ENCODE measurements at regions not wholly inside any gene's neighbourhood (a gene's known extent, or its start where the extent isn't known, plus 50 kb on each side); places are given as distances from the start of the nearest gene placed in this dataset.

GRCh38 chr7:68014031-68014736, 1017.6 kb downstream of the TYW1 start:
- 0 out of 2 replicates have a peak overlapping the region, but pooled peaks have one; percentile 50 for H2BK12ac ChIP-seq (ENCODE audit: low read depth, low read length)
- no peaks in the 10 kb centered on the region for H3K36me3 ChIP-seq (ENCODE audit: control insufficient read depth in 2 of 4, insufficient read depth in 4 of 4, low read length in 3 of 4)
- no peak overlapping the region for H3K4ac ChIP-seq (replicated peaks; ENCODE audit: insufficient read length, low read depth, low read length)
- H2BK15ac ChIP-seq (ENCODE audit: low read length): no peak overlapping the region
- H3K9ac ChIP-seq (replicated peaks in 1 of 4; ENCODE audit: extremely low read depth in 1 of 4, low read depth in 3 of 4, low read length in 3 of 4): no peak overlapping the region
- TF ChIP-seq SAP30 (IDR thresholded peaks at IDR 0.05; ENCODE audit: insufficient read depth, insufficient replicate concordance, low read length) (no peak), RAD21 (IDR thresholded peaks at IDR 0.05 in 1 of 2, conservative IDR thresholded peaks at IDR 0.05 in 1 of 2; ENCODE audit: low read depth in 2 of 2, low read length in 2 of 2) (no peak), CTBP2 (IDR thresholded peaks at IDR 0.05; ENCODE audit: borderline replicate concordance, insufficient read depth, insufficient read length, low read length) (no peak), CEBPB (IDR thresholded peaks at IDR 0.05; ENCODE audit: low read depth, low read length) (0 out of 2 replicates have a peak, but pooled peaks have one; percentile 15)
- ChIA-PET POLR2A (ENCODE audit: partially characterized antibody) (no interaction called here), CTCF (ENCODE audit: partially characterized antibody) (interaction anchor here (1.4 kb wide), 1 partner anchor 48 kb away, joined by 4 read pairs; no protein-coding TSS in a partner anchor)
- FAIRE-seq (no peak), DNase-seq (ENCODE audit: low read depth in 1 of 2, low spot score in 2 of 2) (no peak)
- H2AFZ ChIP-seq (ENCODE audit: low read length): no peak overlapping the region
- 0 out of 7 replicates have a peak, but pooled peaks cover 0 to 3% (median 0%) of the 10 kb centered on the region in 4 experiments for H3K4me1 ChIP-seq (replicated peaks in 1 of 4; ENCODE audit: control insufficient read depth in 3 of 4, insufficient read depth in 4 of 4, low read length in 3 of 4)
- no peak overlapping the region for H2BK120ac ChIP-seq (replicated peaks; ENCODE audit: low read depth, low read length)
- no peaks in the 10 kb centered on the region; the same call in 1 of the 2 replicates for H3K23me2 ChIP-seq (ENCODE audit: low read depth, low read length)
- H3K9me3 ChIP-seq (ENCODE audit: insufficient read depth in 2 of 2, low read depth in 1 of 2, low read length in 1 of 2): peaks cover 0 to 6% of the 10 kb centered on the region in 2 experiments; a peak in 1 of 4 replicates
- H4K91ac ChIP-seq (replicated peaks; ENCODE audit: insufficient read length, low read length): no peak overlapping the region
- peak overlapping the region; percentile 48 for H3K18ac ChIP-seq (ENCODE audit: extremely low read depth, low read length)
- no peak overlapping the region for H3K27ac ChIP-seq (ENCODE audit: low read depth, low read length)
- H2AK5ac ChIP-seq (ENCODE audit: low read depth, low read length): no peak overlapping the region
- H3K14ac ChIP-seq (ENCODE audit: insufficient read length): no peak overlapping the region
- H3K4me2 ChIP-seq (ENCODE audit: insufficient read depth in 1 of 2, low read depth in 2 of 2, low read length in 2 of 2): no peak overlapping the region
- H4K20me1 ChIP-seq (replicated peaks in 1 of 2; ENCODE audit: control insufficient read depth in 1 of 2, insufficient read depth in 2 of 2, low read length in 2 of 2): no peaks in the 10 kb centered on the region
- peaks cover 0 to 6% (median 3%) of the 10 kb centered on the region in 4 experiments; a peak in 5 of 7 replicates for H3K27me3 ChIP-seq (replicated peaks in 1 of 4; ENCODE audit: control insufficient read depth in 3 of 4, extremely low read depth in 1 of 4, insufficient read depth in 3 of 4, low read length in 3 of 4)
- 85% methylated on average over 11 of the region's 11 CpGs; no CpG with 5 or more reads in 1 of the 2 experiments for WGBS, 2 experiments (ENCODE audit: extremely low coverage in 1 of 2, insufficient coverage in 1 of 2, insufficient read length in 1 of 2, insufficient replicate concordance in 2 of 2, low coverage in 1 of 2, low lambda C conversion rate in 2 of 2, missing lambda C conversion rate in 1 of 2)
- H3K23ac ChIP-seq (ENCODE audit: insufficient read length): no peak overlapping the region
- no peak overlapping the region for H2BK20ac ChIP-seq (ENCODE audit: low read length)
- H2BK5ac ChIP-seq (ENCODE audit: low read depth, low read length): no peak overlapping the region
- no peak overlapping the region for H4K5ac ChIP-seq (ENCODE audit: insufficient read length, low read depth, low read length)
- H3K79me1 ChIP-seq (ENCODE audit: low read depth, low read length): no peaks in the 10 kb centered on the region
- H4K8ac ChIP-seq (ENCODE audit: extremely low read depth, insufficient read depth, low read length): no peak overlapping the region
- H3K56ac ChIP-seq (replicated peaks; ENCODE audit: insufficient read length, low read depth, low read length): no peak overlapping the region
- H3K4me3 ChIP-seq (ENCODE audit: extremely low read depth in 1 of 4, insufficient read depth in 2 of 4, low read depth in 3 of 4, low read length in 4 of 4): no peak overlapping the region
- H3K79me2 ChIP-seq (ENCODE audit: control insufficient read depth in 1 of 2, insufficient read depth in 2 of 2, low read length in 2 of 2): no peaks in the 10 kb centered on the region

Measured in H1 (cell line).